NCI-H146 treated with DMSO at 0.1 percent for 48 hours (cell line): ENCODE measurements at regions not wholly inside any gene's neighbourhood (a gene's known extent, or its start where the extent isn't known, plus 50 kb on each side); places are given as distances from the start of the nearest gene placed in this dataset.
"Not testable (repeated sequence)": the region's sequence is repeated elsewhere in the genome, so short reads cannot be mapped to it uniquely, and the experiment has no call there.

Source experiments
- DNase-seq: peaks from one replicate; lab custom pipeline; 2025; ENCODE audit not compliant: unreplicated experiment; lab: John Stamatoyannopoulos, UW

- DNase-seq = no peak
Observed at GRCh38 chr19:33866696-33867095, 70.0 kb downstream of the KCTD15 start.

- no peak for DNase-seq
Observed at GRCh38 chr19:33868076-33868735, 71.5 kb downstream of the KCTD15 start.

DNA sequence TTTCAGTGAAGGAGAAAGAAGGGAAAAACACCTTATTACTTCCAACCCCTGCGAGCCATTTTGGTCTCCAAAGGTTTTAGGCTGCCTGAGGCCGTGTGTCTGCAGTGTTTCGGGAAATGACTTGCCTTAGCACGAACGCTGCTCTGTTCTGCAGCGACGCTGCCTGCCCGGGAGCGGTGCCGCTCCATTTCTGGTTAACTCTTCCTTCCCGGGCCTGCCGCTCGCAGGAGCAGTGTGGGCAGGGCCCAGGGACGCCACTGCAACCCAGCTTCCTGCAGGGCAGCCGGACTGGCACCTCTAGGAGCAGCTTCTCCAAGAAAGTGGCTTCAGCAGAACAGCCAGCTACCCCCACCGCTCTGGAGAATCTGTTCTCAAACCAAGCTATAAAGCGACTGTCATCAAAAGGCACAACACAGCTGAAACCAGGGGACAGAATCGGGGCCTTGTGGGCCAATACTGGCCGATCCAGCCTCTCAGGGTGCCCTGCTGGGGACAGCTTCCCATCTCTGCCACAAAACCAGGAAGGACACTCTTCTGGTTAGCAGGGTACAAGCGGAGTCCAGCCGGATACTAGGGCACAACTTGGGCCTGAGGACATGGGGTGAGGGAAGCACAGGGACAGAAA lies 72.2 kb downstream of the KCTD15 start:
- no peak for DNase-seq

- DNase-seq = not testable (repeated sequence)
Observed at GRCh38 chr19:33870298-33870932, 73.7 kb downstream of the KCTD15 start.

DNA sequence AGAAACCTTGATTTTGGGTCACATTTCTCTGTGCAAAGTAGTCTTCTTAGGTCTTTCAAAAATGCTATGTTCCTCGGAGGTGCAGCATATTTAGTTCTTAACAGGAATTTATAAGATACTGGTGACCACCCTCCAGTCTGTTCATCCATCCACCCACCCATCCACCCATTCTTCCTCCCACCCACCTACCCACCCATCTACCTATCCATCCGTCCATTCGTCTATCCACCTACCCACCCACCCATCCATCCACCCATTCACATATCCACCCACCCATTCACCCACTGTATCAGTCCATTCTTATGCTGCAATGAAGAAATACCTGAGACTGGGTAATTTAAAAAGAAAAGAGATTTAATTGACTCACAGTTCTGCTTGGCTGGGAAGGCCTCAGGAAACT lies 74.9 kb downstream of the KCTD15 start:
- no peak for DNase-seq

DNA sequence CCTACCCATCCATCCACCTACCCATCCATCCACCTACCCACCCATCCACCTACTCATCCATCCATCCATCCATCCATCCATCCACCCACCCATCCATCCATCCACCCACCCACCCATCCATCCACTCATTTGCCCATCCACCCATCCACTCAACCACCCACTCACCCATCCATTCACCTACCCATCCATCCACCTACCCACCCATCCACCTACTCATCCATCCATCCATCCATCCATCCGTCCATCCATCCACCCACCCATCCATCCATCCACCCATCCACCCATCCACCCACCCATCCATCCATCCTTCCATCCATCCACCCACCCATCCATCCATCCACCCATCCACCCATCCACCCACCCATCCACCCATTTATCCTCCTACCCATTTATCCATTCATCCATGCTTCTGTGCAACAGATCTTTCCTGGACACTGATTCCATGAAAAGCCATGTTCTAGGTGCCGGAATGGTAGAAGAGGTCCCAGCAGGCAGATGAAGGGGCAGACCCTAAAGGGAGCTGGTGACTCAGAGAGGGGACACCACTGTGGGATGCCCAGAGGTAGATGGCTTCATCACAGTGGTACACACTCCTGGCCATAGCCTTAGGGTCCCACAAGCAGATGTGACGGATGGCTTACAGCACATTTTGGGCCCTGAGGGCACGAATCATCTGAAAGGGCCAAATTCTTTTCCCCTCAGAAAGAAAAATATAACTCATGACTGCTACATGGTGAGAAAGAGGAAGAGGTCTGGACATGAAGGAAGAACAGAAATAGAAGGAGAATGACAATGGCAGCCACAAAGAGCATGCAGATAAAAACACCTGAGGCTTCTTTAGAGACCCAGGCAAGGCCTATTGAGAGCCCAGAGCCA lies 76.0 kb downstream of the KCTD15 start:
- no peak for DNase-seq

GRCh38 chr19:33875071-33875470 lies 78.4 kb downstream of the KCTD15 start:
- DNase-seq = no peak

DNA sequence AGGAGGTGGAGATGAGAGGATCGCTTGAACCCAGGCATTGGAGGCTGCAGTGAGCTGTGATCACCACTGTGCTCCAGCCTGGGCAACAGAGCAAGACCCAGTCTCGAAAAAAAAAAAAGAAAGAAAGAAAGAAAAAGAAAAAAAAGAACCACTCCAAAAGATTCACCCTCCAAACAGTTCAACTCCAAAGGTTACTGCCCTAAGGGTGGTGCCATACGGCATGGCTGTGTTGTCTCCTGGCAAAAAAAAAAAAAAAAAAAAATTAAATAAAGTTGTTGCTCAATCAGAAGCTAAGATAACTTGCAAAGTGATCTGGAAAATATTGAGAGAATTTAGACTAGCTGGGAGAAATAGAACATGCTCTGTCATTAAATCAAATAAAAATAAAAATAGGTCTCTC lies 79.5 kb downstream of the KCTD15 start:
- DNase-seq = no peak

- no peak for DNase-seq
Observed at GRCh38 chr19:33878030-33878544, 81.4 kb downstream of the KCTD15 start.

DNA sequence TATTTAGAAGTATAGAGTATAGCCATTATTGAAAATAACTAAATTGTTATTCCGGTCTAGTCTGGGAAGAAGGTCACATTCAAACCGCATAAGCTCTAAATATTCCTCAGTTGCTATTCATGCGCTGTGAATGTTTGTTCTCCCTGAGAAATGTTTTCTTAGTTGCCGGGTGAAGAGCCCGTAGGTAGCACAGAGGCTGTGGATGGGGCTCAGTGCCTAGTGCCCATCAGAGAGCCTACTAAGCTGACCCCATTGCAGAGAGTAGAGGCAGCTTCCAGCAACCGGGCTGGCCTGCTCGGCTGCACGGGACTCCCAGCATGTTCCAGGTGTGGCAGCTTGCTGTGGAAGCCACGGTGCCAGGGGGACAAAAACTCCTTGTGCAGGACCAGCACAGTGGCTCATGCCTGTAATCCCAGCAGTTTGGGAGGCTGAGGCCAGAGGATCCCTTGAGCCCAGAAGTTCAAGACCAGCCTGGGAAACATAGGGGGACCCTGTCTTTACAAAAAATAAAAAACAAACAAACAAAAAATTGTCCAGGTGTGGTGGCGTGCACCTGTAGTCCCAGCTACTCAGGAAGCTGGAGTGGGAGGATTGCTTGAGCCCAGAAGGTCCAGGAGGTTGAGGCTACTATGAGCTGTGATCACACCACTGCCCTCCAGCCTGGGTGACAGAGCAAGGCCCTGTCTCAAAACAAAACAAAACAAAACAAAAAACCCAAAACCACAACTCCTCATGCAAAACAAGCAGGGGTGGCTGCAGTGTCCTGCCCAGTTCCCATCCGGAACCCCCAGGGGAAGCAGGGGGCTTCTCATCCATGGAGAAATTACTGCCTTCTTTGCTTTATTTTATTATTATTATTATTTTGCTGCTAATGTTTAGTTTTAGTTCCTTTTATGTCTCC lies 82.5 kb downstream of the KCTD15 start:
- DNase-seq = no peak

DNA sequence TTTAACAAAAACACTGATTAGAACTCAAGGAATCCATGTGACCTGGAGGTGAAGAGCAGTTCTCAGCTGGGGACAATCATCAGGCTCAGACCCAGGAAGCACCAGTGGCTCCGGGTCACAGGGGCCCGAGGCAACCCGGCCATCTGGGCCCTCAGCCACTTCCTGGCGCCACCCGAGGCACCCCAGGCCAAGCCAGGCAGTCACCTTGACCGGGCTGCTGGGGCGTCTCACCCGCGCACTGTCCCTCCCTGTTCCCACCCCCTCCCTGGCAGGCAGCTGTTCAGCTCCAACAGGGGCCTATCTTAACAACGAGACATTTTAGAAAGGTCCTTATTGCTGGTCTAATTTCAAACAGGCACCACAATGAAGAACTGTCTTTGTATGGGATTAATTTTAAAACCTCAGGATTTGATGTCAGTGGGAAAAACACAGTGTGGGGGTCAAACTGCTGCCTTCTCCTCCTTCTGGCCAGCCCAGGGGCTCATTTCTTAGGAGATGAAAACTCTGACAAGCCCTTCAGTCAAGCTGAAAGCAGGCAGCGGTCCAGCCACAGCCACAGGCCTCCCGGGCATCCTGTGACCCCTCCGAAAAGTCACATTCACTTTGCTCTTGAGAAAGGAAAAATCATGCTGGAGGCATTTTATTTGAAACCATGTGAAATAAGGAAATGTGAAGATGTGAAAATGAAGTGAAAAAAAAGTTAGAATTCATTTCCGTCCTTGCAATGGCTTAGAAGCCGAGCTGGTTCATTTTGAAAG lies 83.3 kb downstream of the KCTD15 start:
- no peak for DNase-seq

GRCh38 chr19:33883859-33884519 lies 87.3 kb downstream of the KCTD15 start:
- DNase-seq = no peak

DNA sequence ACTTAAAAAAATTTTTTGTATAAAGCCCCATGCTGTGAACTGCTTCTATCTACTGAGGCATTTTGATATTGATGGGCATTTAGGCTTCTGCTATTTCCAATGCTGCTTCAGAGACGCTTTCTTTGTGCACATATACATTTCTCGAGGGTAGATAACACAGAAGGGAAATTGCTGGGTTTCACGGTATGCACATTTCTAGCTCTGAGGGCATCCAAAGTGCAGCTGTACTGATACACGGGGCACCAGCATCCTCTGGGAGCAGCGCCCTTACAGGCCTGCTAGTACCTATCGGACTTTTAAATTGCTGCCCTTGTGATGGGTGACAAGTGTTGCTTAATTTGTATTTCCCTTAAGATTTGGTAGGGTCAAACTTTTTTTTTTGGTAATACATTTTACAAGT lies 88.6 kb downstream of the KCTD15 start:
- no peak for DNase-seq

DNA sequence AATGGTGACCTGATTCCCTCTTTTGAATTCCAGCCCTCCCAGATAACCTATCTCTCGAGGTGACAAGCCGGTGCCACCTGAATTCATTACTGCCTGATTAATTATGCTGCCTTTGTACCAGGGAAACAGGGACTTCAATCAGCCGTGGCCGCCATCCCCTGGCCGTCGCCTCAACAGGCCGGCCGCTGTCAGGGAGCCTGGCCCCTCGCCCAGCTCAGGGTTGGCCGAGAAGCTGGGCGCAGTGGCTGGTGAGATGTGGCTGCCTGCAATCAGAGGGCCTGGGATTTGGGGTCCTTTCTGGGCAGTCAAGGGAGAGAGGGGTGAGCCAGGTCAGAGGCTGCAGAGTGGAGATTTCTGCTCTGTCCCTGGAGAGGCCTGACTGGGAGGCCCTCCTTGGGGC lies 91.2 kb downstream of the KCTD15 start:
- DNase-seq = no peak

DNA sequence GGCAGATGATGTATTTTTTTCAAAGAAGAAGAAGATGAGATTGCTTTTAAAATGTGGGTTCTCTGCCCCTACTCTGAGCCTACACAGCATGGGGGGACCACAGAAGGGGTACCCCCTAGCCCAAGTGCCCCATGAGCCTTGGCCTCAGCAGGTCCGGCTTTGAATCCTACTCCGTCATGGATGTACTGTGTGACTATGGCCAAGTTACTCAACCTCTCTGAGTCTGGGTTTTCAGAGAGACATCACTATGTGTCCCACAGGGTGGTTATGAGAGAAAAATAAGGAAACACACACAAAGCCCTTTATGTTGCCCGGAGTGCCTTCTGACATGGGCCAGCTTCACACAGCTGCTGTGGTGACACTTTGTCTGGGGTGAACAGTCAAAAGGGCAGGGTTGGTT lies 92.0 kb downstream of the KCTD15 start:
- no peak for DNase-seq

- no peak for DNase-seq
Observed at GRCh38 chr19:33890569-33890968, 93.9 kb downstream of the KCTD15 start.

- DNase-seq = no peak
Observed at GRCh38 chr19:33891773-33892172, 95.1 kb downstream of the KCTD15 start.

DNA sequence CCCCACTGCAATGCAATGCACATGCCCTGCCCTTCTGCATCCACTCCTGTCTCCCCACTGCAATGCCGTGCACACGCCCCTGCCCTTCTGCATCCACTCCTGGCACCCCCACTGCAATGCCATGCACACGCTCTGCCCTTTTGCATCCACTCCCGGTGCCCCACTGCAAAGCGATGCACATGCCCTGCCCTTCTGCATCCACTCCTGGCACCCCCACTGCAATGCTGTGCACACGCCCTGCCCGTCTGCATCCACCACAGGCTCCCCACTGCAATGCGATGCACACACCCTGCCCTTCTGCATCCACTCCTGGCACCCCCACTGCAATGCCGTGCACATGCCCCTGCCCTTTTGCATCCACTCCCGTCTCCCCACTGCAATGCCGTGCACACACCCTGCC lies 98.1 kb downstream of the KCTD15 start:
- DNase-seq = no peak

GRCh38 chr19:33895366-33895765 lies 98.7 kb downstream of the KCTD15 start:
- no peak for DNase-seq
